Transverse colon (tissue), 4 donors: ENCODE measurements at regions not wholly inside any gene's neighbourhood (a gene's known extent, or its start where the extent isn't known, plus 50 kb on each side); places are given as distances from the start of the nearest gene placed in this dataset.

Experiments used
- CTCF ChIP-seq, 5 experiments: fragments of 200-600 bp in 3 of 5; fragments of 450-650 bp in 2 of 5; sonication (generic) in 3 of 5; IDR thresholded peaks; 1 replicate in 2 of 5; 2 replicates in 3 of 5; pipeline ENCODE4 v1.5.1; 2016 to 2017; ENCODE audit warnings: antibody characterized with exemption in 5 of 5, inconsistent platforms in 3 of 5, mild to moderate bottlenecking in 2 of 5, moderate library complexity in 1 of 5
- EP300 ChIP-seq: sonication (generic); formaldehyde crosslinking; IDR thresholded peaks from one replicate; pipeline ENCODE4 v1.6.1; 2017; ENCODE audit warnings: antibody characterized with exemption, low read depth
- POLR2A ChIP-seq: fragments of 450-650 bp; IDR thresholded peaks from one replicate; pipeline ENCODE4 v1.6.1; 2016; ENCODE audit warnings: antibody characterized with exemption, mild to moderate bottlenecking, moderate library complexity
- POLR2AphosphoS5 ChIP-seq, 3 donors: sonication (generic); formaldehyde crosslinking; IDR thresholded peaks; one replicate each; pipeline ENCODE4 v1.6.1; 2016; ENCODE audit warnings: antibody characterized with exemption in 3 of 3

DNA sequence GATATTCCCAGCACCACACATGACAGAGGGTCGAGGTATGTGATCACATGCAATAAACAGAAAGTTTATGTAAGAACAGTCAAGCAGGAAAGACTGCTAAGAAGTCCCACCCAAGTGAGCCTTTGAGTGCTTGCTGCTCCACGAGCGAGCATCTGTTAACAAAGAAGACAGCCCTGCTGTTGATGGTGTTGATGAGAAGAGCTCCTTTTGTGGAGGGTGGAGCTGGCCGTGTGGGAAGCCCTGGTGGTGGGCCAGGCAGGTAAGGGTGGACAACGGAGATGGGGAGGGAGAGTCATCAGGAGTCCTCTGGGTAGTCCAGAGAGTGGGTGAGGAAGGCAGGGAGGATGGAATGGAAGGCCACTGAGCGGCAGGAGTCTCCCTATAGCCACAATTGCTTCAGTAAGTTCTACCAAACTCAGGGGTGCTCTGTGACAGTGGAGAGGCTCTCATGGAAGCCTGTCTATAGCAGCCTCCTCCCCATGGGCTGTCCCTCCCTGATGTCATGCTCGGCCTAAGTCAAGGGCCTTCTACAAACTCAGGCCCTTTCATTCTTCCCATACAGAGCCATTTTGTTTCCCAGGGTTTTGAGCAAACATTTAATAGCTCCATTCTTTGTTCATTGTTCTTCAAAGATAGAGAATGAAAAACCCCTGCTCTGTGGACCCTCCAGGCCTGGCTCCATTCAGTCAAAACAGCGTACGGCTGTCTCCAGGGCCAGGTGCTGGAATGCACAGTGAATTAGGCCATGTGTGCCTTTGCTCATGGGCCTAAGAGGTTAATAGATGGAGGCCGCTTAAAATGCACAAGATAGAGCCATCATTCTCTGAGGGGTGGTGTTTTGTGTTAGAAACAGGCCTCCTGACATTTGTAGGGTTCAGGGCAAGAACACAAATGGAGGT lies 494.2 kb upstream of the RAB6C start:
- no peak for TF ChIP-seq POLR2A
- no peak for TF ChIP-seq CTCF (IDR thresholded peaks at IDR 0.05)
- no peak for TF ChIP-seq EP300
- no peak for TF ChIP-seq POLR2AphosphoS5 (IDR thresholded peaks at IDR 0.05)
